Endothelial cell of umbilical vein (primary cell): ENCODE measurements at regions not wholly inside any gene's neighbourhood (a gene's known extent, or its start where the extent isn't known, plus 50 kb on each side); places are given as distances from the start of the nearest gene placed in this dataset.

Source experiments
- CTCF ChIP-seq, 2 donors: IDR thresholded peaks; 1 replicate in 1 of 2; 2 replicates in 1 of 2; pipeline ENCODE4 v1.5.1; 2011; ENCODE audit warnings: low read length in 2 of 2, mild to moderate bottlenecking in 2 of 2, moderate library complexity in 2 of 2, control low read depth in 1 of 2, inconsistent platforms in 1 of 2, low read depth in 1 of 2; ENCODE audit not compliant: insufficient read depth in 1 of 2; ENCODE audit errors: extremely low read depth in 1 of 2
- EZH2 ChIP-seq: IDR thresholded peaks from 2 replicates; pipeline ENCODE4 v1.6.1; 2012; ENCODE audit warnings: borderline replicate concordance, low read depth, mild to moderate bottlenecking, moderate library complexity, low read length, inconsistent platforms; ENCODE audit not compliant: severe bottlenecking
- FOS ChIP-seq: IDR thresholded peaks from 2 replicates; pipeline ENCODE4 v1.6.1; 2011; ENCODE audit warnings: mild to moderate bottlenecking, low read length, moderate library complexity, borderline replicate concordance; ENCODE audit not compliant: insufficient read depth
- JUN ChIP-seq: IDR thresholded peaks from 2 replicates; pipeline ENCODE4 v1.6.1; 2011; ENCODE audit warnings: borderline replicate concordance, low read depth; ENCODE audit not compliant: insufficient read length, insufficient read depth
- MYC ChIP-seq: IDR thresholded peaks from one replicate; pipeline ENCODE4 v1.6.1; 2011; ENCODE audit warnings: mild to moderate bottlenecking, low read depth, low read length
- POLR2A ChIP-seq: IDR thresholded peaks from 2 replicates; pipeline ENCODE4 v1.6.1; 2012; ENCODE audit warnings: low read depth, mild to moderate bottlenecking, control low read depth, low read length
- POLR2AphosphoS5 ChIP-seq: IDR thresholded peaks from 2 replicates; pipeline ENCODE4 v1.6.1; 2012; ENCODE audit warnings: low read depth, mild to moderate bottlenecking, control low read depth, low read length, moderate library complexity; ENCODE audit not compliant: insufficient read depth
- TF ChIP-seq, protein P1 (sequence below): IDR thresholded peaks from 2 replicates; pipeline ENCODE4 v1.6.1; 2011; ENCODE audit not compliant: insufficient read depth, insufficient read length

GRCh38 chr20:21820045-21820444, 114.6 kb downstream of the PAX1 start:
- TF ChIP-seq CTCF (IDR thresholded peaks at IDR 0.05; ENCODE audit: extremely low read depth in 1 of 2, insufficient read depth in 1 of 2, low read depth in 1 of 2, low read length in 2 of 2) (no peak), POLR2AphosphoS5 (no peak), EZH2 (no peak), FOS (no peak), MYC (no peak), POLR2A (no peak), JUN (no peak)
- TF ChIP-seq, protein P1, sequence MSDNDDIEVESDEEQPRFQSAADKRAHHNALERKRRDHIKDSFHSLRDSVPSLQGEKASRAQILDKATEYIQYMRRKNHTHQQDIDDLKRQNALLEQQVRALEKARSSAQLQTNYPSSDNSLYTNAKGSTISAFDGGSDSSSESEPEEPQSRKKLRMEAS: no peak
